ENCODE measurements at regions not wholly inside any gene's neighbourhood (a gene's known extent, or its start where the extent isn't known, plus 50 kb on each side); places are given as distances from the start of the nearest gene placed in this dataset.
A peak's percentile ranks its signal among the peaks of the same experiment; 100 is the strongest.

GRCh38 chr5:173557123-173557903 lies 59.1 kb downstream of the BOD1 start:
- 31 to 51% (median 45%) methylated on average over 12 of the region's 12 CpGs for WGBS, 5 donors
- peak in 1 of 2 donors; percentile 55 for DNase-seq
- Histone ChIP-seq H3K27ac (no peak overlapping the region), H3K36me3 (no peaks in the 10 kb centered on the region), H3K4me3 (no peak overlapping the region), H3K4me1 (peaks cover 0 to 15% (median 1%) of the 10 kb centered on the region in 4 donors), H3K9me3 (peaks cover 0 to 28% (median 21%) of the 10 kb centered on the region in 4 donors), H3K27me3 (peaks cover 0 to 18% (median 15%) of the 10 kb centered on the region in 3 donors)
- no peak for TF ChIP-seq EP300 (IDR thresholded peaks at IDR 0.05)
- TF ChIP-seq POLR2A (IDR thresholded peaks at IDR 0.05), result no peak
- TF ChIP-seq POLR2AphosphoS5 (IDR thresholded peaks at IDR 0.05), result no peak
- no peak for TF ChIP-seq CTCF (IDR thresholded peaks at IDR 0.05)
- intact Hi-C loops (cut with DNase I; ENCODE audit: low total_unique reads), result no loop called here

- 78 to 84% (median 81%) methylated on average over 8 of the region's 8 CpGs for WGBS, 5 donors
- Histone ChIP-seq H3K4me1 (peaks cover 0 to 15% (median 1%) of the 10 kb centered on the region in 4 donors), H3K4me3 (no peak overlapping the region), H3K9me3 (peaks cover 0 to 18% (median 18%) of the 10 kb centered on the region in 4 donors), H3K27me3 (peaks cover 0 to 18% (median 13%) of the 10 kb centered on the region in 3 donors), H3K27ac (no peak overlapping the region), H3K36me3 (no peaks in the 10 kb centered on the region)
- intact Hi-C loops (cut with DNase I; ENCODE audit: low total_unique reads), result no loop called here
- no peak for TF ChIP-seq POLR2A (IDR thresholded peaks at IDR 0.05)
- no peak for DNase-seq
Measured at GRCh38 chr5:173556142-173557028, 60.1 kb downstream of the BOD1 start.

DNA sequence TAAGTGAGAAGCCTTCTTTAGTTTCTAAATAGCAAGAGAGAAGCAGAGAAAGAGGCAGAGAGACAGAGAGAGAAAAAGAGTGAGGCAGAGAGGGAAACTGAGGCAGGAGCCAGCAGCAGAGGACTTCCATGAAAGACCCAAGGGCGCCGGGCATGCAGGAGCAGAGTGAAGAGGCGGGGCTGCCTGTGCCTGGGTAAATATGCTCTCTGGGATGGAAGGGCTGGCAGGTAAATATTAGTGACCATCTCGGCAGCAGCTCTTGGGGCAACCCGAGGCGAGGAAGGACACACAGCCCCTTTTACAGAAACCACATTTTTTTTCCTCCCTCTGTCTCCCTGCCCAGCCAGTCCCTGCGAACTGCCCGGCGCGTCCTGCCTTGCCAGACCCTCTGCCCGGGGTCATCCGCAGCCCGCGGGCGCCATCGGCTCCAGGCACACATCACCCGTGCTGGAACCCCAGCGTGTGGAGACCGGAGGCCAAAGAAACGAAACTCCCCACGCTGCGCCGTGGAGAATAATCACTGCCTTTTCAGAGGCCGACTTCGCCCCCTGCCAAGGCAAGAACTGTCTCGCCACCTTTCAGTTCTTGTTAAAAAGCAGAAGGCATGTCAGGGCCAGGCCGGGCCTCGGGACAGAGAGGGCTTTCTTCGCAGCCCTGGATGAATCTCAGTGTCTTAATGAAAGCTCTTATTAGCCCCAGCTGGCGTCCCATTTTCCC lies 61.3 kb downstream of the BOD1 start:
- Histone ChIP-seq H3K27me3 (peaks cover 0 to 18% (median 13%) of the 10 kb centered on the region in 3 donors), H3K4me3 (no peak overlapping the region), H3K4me1 (peaks cover 0 to 15% (median 1%) of the 10 kb centered on the region in 4 donors), H3K9me3 (peaks cover 0 to 8% (median 6%) of the 10 kb centered on the region in 4 donors), H3K27ac (no peak overlapping the region), H3K36me3 (no peaks in the 10 kb centered on the region)
- intact Hi-C loops (cut with DNase I; ENCODE audit: low total_unique reads), result no loop called here
- TF ChIP-seq CTCF (IDR thresholded peaks at IDR 0.05) (no peak), POLR2AphosphoS5 (IDR thresholded peaks at IDR 0.05) (no peak), EP300 (IDR thresholded peaks at IDR 0.05) (no peak), POLR2A (IDR thresholded peaks at IDR 0.05) (no peak)
- 56 to 65% (median 60%) methylated on average over 29 to 30 of the region's 30 CpGs for WGBS, 5 donors
- DNase-seq, result peak in 1 of 2 donors; percentile 44

GRCh38 chr5:173554038-173554955 lies 62.2 kb downstream of the BOD1 start:
- Histone ChIP-seq H3K4me1 (peaks cover 0 to 15% (median 1%) of the 10 kb centered on the region in 4 donors), H3K36me3 (no peaks in the 10 kb centered on the region), H3K27me3 (peaks cover 0 to 18% (median 13%) of the 10 kb centered on the region in 3 donors), H3K4me3 (no peak overlapping the region), H3K9me3 (peaks cover 0 to under 1% (median 0%) of the 10 kb centered on the region in 4 donors), H3K27ac (no peak overlapping the region)
- intact Hi-C loops (cut with DNase I; ENCODE audit: low total_unique reads), result no loop called here
- no peak for TF ChIP-seq POLR2A (IDR thresholded peaks at IDR 0.05)
- TF ChIP-seq POLR2AphosphoS5 (IDR thresholded peaks at IDR 0.05), result no peak
- TF ChIP-seq EP300 (IDR thresholded peaks at IDR 0.05), result no peak
- TF ChIP-seq CTCF (IDR thresholded peaks at IDR 0.05), result no peak
- WGBS, 5 donors, result 62 to 72% (median 66%) methylated on average over 12 of the region's 12 CpGs
- no peak for DNase-seq

Measured in stomach (tissue), 8 donors.